IMR-90 (cell line): ENCODE measurements at regions not wholly inside any gene's neighbourhood (a gene's known extent, or its start where the extent isn't known, plus 50 kb on each side); places are given as distances from the start of the nearest gene placed in this dataset.
A peak's percentile ranks its signal among the peaks of the same experiment; 100 is the strongest.

Experiments
- ATAC-seq: fragments of 200-7000 bp; cut with Tn5 transposase; 2 replicates; pipeline ENCODE4 v1.9.1; 2020; ENCODE audit warnings: low read depth, mild to moderate bottlenecking, moderate library complexity
- BruUV-seq: library from RNA; stranded (reverse); fragments of 400-500 nt; replicated peaks from 2 replicates; lab custom pipeline; 2021; lab: Mats Ljungman, UMichigan
- CTCF ChIA-PET: fragments of 300-600 bp; formaldehyde crosslinking; extraction: SDS; loops from one replicate; lab custom pipeline; 2021; ENCODE audit warnings: antibody characterized with exemption; lab: Yijun Ruan, JAX
- POLR2A ChIA-PET: fragments of 300-600 bp; sonication (Branson Sonifier 250); formaldehyde crosslinking; loops from one replicate; lab custom pipeline; 2022; ENCODE audit warnings: antibody characterized with exemption; ENCODE audit not compliant: unreplicated experiment; lab: Charles Lee
- DNase-seq: peaks from one replicate; pipeline ENCODE4 v3.0.0; 2013
- H2AFZ ChIP-seq: replicated peaks from 2 replicates; pipeline ENCODE3; 2013; ENCODE audit warnings: low read length, mild to moderate bottlenecking; ENCODE audit not compliant: poor library complexity
- H2AK5ac ChIP-seq: 2 replicates; pipeline ENCODE4 v1.6.1; 2013; ENCODE audit warnings: low read depth, low read length, inconsistent platforms
- H2AK9ac ChIP-seq: replicated peaks from 2 replicates; pipeline ENCODE3; 2013; ENCODE audit warnings: mild to moderate bottlenecking, low read depth, low read length, moderate library complexity; ENCODE audit not compliant: poor library complexity
- H2BK120ac ChIP-seq: 2 replicates; pipeline ENCODE4 v1.6.1; 2013; ENCODE audit warnings: low read depth, low read length, inconsistent platforms
- H2BK15ac ChIP-seq: 3 replicates; pipeline ENCODE4 v1.6.1; 2013; ENCODE audit warnings: low read depth, low read length, inconsistent platforms
- H2BK20ac ChIP-seq: 2 replicates; pipeline ENCODE4 v1.6.1; 2013; ENCODE audit warnings: low read depth, mild to moderate bottlenecking, inconsistent platforms, low read length, moderate library complexity
- H2BK5ac ChIP-seq: 2 replicates; pipeline ENCODE4 v1.6.1; 2013; ENCODE audit warnings: mild to moderate bottlenecking, low read depth, low read length, inconsistent platforms; ENCODE audit not compliant: poor library complexity, severe bottlenecking
- H3K14ac ChIP-seq: replicated peaks from 2 replicates; pipeline ENCODE4 v1.6.1; 2013; ENCODE audit warnings: low read depth, low read length, inconsistent platforms
- H3K18ac ChIP-seq: 2 replicates; pipeline ENCODE4 v1.6.1; 2013; ENCODE audit warnings: low read depth, low read length, control low read depth
- H3K23ac ChIP-seq: 2 replicates; pipeline ENCODE4 v1.6.1; 2013; ENCODE audit warnings: low read depth, low read length, inconsistent platforms
- H3K27ac ChIP-seq: 2 replicates; pipeline ENCODE4 v1.5.1; 2013; ENCODE audit warnings: mild to moderate bottlenecking, control low read depth, low read length; ENCODE audit not compliant: insufficient read depth
- H3K27me3 ChIP-seq: 2 replicates; pipeline ENCODE4 v1.6.1; 2013; ENCODE audit warnings: low read length; ENCODE audit not compliant: control insufficient read depth, insufficient read depth
- H3K36me3 ChIP-seq: 2 replicates; pipeline ENCODE4 v1.6.1; 2013; ENCODE audit warnings: low read length, mixed read lengths; ENCODE audit not compliant: control insufficient read depth, insufficient read depth
- H3K4ac ChIP-seq: 2 replicates; pipeline ENCODE4 v1.6.1; 2013; ENCODE audit warnings: low read depth, low read length, inconsistent platforms
- H3K4me1 ChIP-seq: 2 replicates; pipeline ENCODE4 v1.6.1; 2013; ENCODE audit warnings: low read length, mixed read lengths; ENCODE audit not compliant: control insufficient read depth, insufficient read depth
- H3K4me2 ChIP-seq: 2 replicates; pipeline ENCODE4 v1.6.1; 2013; ENCODE audit warnings: low read depth, mild to moderate bottlenecking, control low read depth, low read length, moderate library complexity
- H3K4me3 ChIP-seq: 2 replicates; pipeline ENCODE4 v1.5.1; 2013; ENCODE audit warnings: low read depth, mild to moderate bottlenecking, control low read depth, low read length, moderate library complexity; ENCODE audit not compliant: insufficient read depth
- H3K56ac ChIP-seq: 2 replicates; pipeline ENCODE4 v1.6.1; 2013; ENCODE audit warnings: low read length, inconsistent platforms; ENCODE audit not compliant: insufficient read depth; ENCODE audit errors: extremely low read depth
- H3K79me1 ChIP-seq, 2 experiments: 2 replicates each; pipeline ENCODE4 v1.6.1; 2013; ENCODE audit warnings: low read length in 2 of 2, inconsistent platforms in 1 of 2, low read depth in 1 of 2
- H3K9ac ChIP-seq: 2 replicates; pipeline ENCODE4 v1.6.1; 2013; ENCODE audit warnings: low read depth, low read length, control low read depth
- H3K9me1 ChIP-seq: 2 replicates; pipeline ENCODE4 v1.6.1; 2013; ENCODE audit warnings: low read length, inconsistent platforms; ENCODE audit not compliant: insufficient read depth
- H3K9me3 ChIP-seq: 2 replicates; pipeline ENCODE4 v1.6.1; 2013; ENCODE audit warnings: low read length; ENCODE audit not compliant: control insufficient read depth, insufficient read depth
- H4K20me1 ChIP-seq: 2 replicates; pipeline ENCODE4 v1.6.1; 2013; ENCODE audit warnings: low read length, inconsistent platforms; ENCODE audit not compliant: insufficient read depth
- H4K5ac ChIP-seq: 2 replicates; pipeline ENCODE4 v1.6.1; 2013; ENCODE audit warnings: mild to moderate bottlenecking, low read depth, low read length, control low read depth
- H4K8ac ChIP-seq, 2 experiments: 2 replicates each; pipeline ENCODE4 v1.6.1; 2013; ENCODE audit warnings: low read depth in 2 of 2, low read length in 2 of 2, control low read depth in 1 of 2, inconsistent platforms in 1 of 2
- H4K91ac ChIP-seq: 2 replicates; pipeline ENCODE4 v1.6.1; 2013; ENCODE audit warnings: low read depth, low read length, inconsistent platforms; ENCODE audit not compliant: insufficient read depth
- BHLHE40 ChIP-seq: fragments of 150-350 bp; IDR thresholded peaks from 2 replicates; pipeline ENCODE4 v1.6.1; 2016; ENCODE audit warnings: mild to moderate bottlenecking, low read depth, low read length
- CEBPB ChIP-seq: IDR thresholded peaks from 2 replicates; pipeline ENCODE4 v1.6.1; 2012; ENCODE audit warnings: low read depth, low read length, improper control_type of control experiment
- CHD1 ChIP-seq: IDR thresholded peaks from 2 replicates; pipeline ENCODE4 v1.6.1; 2012; ENCODE audit warnings: low read depth, low read length, improper control_type of control experiment
- FOS ChIP-seq: fragments of 150-350 bp; IDR thresholded peaks from 2 replicates; pipeline ENCODE4 v1.6.1; 2016; ENCODE audit warnings: low read depth, low read length
- MAFK ChIP-seq: IDR thresholded peaks from 2 replicates; pipeline ENCODE4 v1.6.1; 2012; ENCODE audit warnings: low read depth, low read length, improper control_type of control experiment
- MAZ ChIP-seq: IDR thresholded peaks from 2 replicates; pipeline ENCODE4 v1.6.1; 2012; ENCODE audit warnings: low read depth, mild to moderate bottlenecking, low read length, improper control_type of control experiment, moderate library complexity, borderline replicate concordance
- MXI1 ChIP-seq: IDR thresholded peaks from 2 replicates; pipeline ENCODE4 v1.6.1; 2012; ENCODE audit warnings: low read depth, mild to moderate bottlenecking, low read length, moderate library complexity, borderline replicate concordance
- POLR2A ChIP-seq: IDR thresholded peaks from 2 replicates; pipeline ENCODE4 v1.6.1; 2012; ENCODE audit warnings: mild to moderate bottlenecking, low read depth, low read length
- RAD21 ChIP-seq: IDR thresholded peaks from 2 replicates; pipeline ENCODE4 v1.6.1; 2012; ENCODE audit warnings: low read length, improper control_type of control experiment
- RFX5 ChIP-seq: IDR thresholded peaks from 2 replicates; pipeline ENCODE4 v1.8.0; 2012; ENCODE audit warnings: low read depth, mild to moderate bottlenecking, low read length, moderate library complexity
- SMC3 ChIP-seq: fragments of 150-350 bp; IDR thresholded peaks from 2 replicates; pipeline ENCODE4 v1.6.1; 2016; ENCODE audit warnings: low read depth, mild to moderate bottlenecking, antibody characterized with exemption, low read length, moderate library complexity
- USF2 ChIP-seq: fragments of 150-350 bp; IDR thresholded peaks from 2 replicates; pipeline ENCODE4 v1.6.1; 2017; ENCODE audit warnings: mild to moderate bottlenecking, antibody characterized with exemption, low read length, low read depth
- WGBS, 2 experiments: methylation state at CpG; one replicate each; pipeline versions ENCODE4 v1.1.5 to v1.1.7; 2013; ENCODE audit warnings: missing lambda C conversion rate in 2 of 2; ENCODE audit not compliant: insufficient read length in 1 of 2; ENCODE audit errors: extremely low coverage in 2 of 2; 5-methylcytosine and 5-hydroxymethylcytosine counted together
- dilution Hi-C: fragments of 300-500 bp; cut with HindIII; formaldehyde crosslinking; loops from one replicate; pipeline ENCODE4 v1.14.3; 2018; ENCODE audit warnings: low sequenced_read_pairs; ENCODE audit not compliant: unreplicated experiment
- in situ Hi-C: fragments of 300-500 bp; cut with MboI; formaldehyde crosslinking; loops from 3 replicates; pipeline ENCODE4 v1.14.3; 2019; ENCODE audit warnings: low sequenced_read_pairs, inconsistent platforms, mixed read lengths
- intact Hi-C: fragments of 100-400 bp; cut with micrococcal nuclease; formaldehyde crosslinking; loops from 2 replicates; pipeline ENCODE4 v1.10.0; 2022
- TF ChIP-seq, protein P1 (sequence below): conservative IDR thresholded peaks from 2 replicates; pipeline ENCODE4 v1.5.1; 2012; ENCODE audit warnings: mild to moderate bottlenecking, low read depth, low read length, improper control_type of control experiment
- TF ChIP-seq, protein P2 (sequence below): fragments of 150-350 bp; IDR thresholded peaks from 2 replicates; pipeline ENCODE4 v1.6.1; 2016; ENCODE audit warnings: low read depth, mild to moderate bottlenecking, low read length, moderate library complexity, borderline replicate concordance

DNA sequence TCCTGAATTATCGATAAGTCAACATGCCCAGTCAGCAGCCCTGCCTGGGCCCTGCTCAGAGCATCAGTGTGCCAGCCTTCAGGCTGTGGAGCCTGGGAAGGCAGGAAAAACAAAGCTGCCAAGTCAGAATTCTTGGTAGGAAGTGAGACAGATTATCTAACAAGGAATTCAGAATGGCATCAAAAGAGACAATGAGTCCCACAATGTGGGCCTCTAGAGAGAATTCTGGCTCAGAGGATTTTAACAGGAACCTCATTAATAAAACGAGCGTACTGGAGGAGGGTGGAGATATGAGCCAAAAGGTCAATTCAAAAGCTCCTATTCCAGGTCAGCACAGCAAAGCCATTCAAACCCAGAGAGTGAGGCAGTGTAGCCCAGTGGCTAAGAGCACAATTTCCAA is 327.6 kb upstream of the MMADHC start:
- no peak overlapping the region; the same call in 1 of the 2 replicates for H3K4ac ChIP-seq
- H3K27ac ChIP-seq: no peak overlapping the region
- H2AK9ac ChIP-seq: no peak overlapping the region
- no peak overlapping the region for H4K5ac ChIP-seq
- H4K20me1 ChIP-seq: no peaks in the 10 kb centered on the region
- H2BK5ac ChIP-seq: no peak overlapping the region
- no peak overlapping the region for H2AK5ac ChIP-seq
- no peak overlapping the region for H3K14ac ChIP-seq
- no peak overlapping the region for H2BK120ac ChIP-seq
- no peak overlapping the region for H3K23ac ChIP-seq
- no peak overlapping the region for H3K18ac ChIP-seq
- no peak overlapping the region for H3K56ac ChIP-seq
- H3K4me2 ChIP-seq: no peak overlapping the region
- in situ Hi-C loops (no loop called here), intact Hi-C loops (no loop called here), dilution Hi-C loops (no loop called here)
- no peaks in the 10 kb centered on the region for H3K36me3 ChIP-seq
- WGBS, 2 experiments: no CpG with 5 or more reads among the region's 3 CpGs
- ATAC-seq: no peak
- peak overlapping the region; percentile 32 for H2AFZ ChIP-seq
- no peak overlapping the region for H2BK15ac ChIP-seq
- H3K27me3 ChIP-seq: no peaks in the 10 kb centered on the region
- H3K4me3 ChIP-seq: no peak overlapping the region
- DNase-seq: no peak
- no peak overlapping the region for H2BK20ac ChIP-seq
- H3K79me1 ChIP-seq: no peaks in the 10 kb centered on the region
- no peak overlapping the region for H4K91ac ChIP-seq
- POLR2A ChIA-PET: no interaction called here
- H3K4me1 ChIP-seq: no peaks in the 10 kb centered on the region
- TF ChIP-seq CHD1: no peak
- TF ChIP-seq MAZ: no peak
- no peak for TF ChIP-seq BHLHE40
- no peak for TF ChIP-seq MXI1
- no peak for TF ChIP-seq MAFK
- no peak for TF ChIP-seq USF2
- TF ChIP-seq POLR2A: no peak
- TF ChIP-seq, protein P1, sequence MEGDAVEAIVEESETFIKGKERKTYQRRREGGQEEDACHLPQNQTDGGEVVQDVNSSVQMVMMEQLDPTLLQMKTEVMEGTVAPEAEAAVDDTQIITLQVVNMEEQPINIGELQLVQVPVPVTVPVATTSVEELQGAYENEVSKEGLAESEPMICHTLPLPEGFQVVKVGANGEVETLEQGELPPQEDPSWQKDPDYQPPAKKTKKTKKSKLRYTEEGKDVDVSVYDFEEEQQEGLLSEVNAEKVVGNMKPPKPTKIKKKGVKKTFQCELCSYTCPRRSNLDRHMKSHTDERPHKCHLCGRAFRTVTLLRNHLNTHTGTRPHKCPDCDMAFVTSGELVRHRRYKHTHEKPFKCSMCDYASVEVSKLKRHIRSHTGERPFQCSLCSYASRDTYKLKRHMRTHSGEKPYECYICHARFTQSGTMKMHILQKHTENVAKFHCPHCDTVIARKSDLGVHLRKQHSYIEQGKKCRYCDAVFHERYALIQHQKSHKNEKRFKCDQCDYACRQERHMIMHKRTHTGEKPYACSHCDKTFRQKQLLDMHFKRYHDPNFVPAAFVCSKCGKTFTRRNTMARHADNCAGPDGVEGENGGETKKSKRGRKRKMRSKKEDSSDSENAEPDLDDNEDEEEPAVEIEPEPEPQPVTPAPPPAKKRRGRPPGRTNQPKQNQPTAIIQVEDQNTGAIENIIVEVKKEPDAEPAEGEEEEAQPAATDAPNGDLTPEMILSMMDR: no peak
- TF ChIP-seq RFX5: no peak
- TF ChIP-seq RAD21: no peak
- no peak for TF ChIP-seq SMC3
- TF ChIP-seq, protein P2, sequence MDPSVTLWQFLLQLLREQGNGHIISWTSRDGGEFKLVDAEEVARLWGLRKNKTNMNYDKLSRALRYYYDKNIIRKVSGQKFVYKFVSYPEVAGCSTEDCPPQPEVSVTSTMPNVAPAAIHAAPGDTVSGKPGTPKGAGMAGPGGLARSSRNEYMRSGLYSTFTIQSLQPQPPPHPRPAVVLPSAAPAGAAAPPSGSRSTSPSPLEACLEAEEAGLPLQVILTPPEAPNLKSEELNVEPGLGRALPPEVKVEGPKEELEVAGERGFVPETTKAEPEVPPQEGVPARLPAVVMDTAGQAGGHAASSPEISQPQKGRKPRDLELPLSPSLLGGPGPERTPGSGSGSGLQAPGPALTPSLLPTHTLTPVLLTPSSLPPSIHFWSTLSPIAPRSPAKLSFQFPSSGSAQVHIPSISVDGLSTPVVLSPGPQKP: no peak
- no peak for TF ChIP-seq FOS
- no peak for TF ChIP-seq CEBPB
- H3K9me3 ChIP-seq: no peaks in the 10 kb centered on the region
- H3K9me1 ChIP-seq: no peaks in the 10 kb centered on the region
- BruUV-seq: no TSS peak
- no peak overlapping the region for H3K9ac ChIP-seq
- no peak overlapping the region for H4K8ac ChIP-seq
- CTCF ChIA-PET: no interaction called here
